WTC11 (cell line): ENCODE measurements at regions not wholly inside any gene's neighbourhood (a gene's known extent, or its start where the extent isn't known, plus 50 kb on each side); places are given as distances from the start of the nearest gene placed in this dataset.

Experiments used
- ATAC-seq: fragments of 200-7000 bp; cut with Tn5 transposase; 2 replicates; pipeline ENCODE4 v1.10.0; 2021; ENCODE audit warnings: mild to moderate bottlenecking, moderate library complexity
- CTCF ChIA-PET: fragments of 300-600 bp; sonication (Branson Sonifier 250); formaldehyde crosslinking; loops from one replicate; lab custom pipeline; 2021; ENCODE audit warnings: antibody characterized with exemption; lab: Charles Lee
- POLR2A ChIA-PET: fragments of 350-600 bp; sonication (Branson Sonifier 250); formaldehyde crosslinking; loops from one replicate; lab custom pipeline; 2021; ENCODE audit warnings: antibody characterized with exemption; lab: Charles Lee
- DNase-seq: peaks from one replicate; pipeline ENCODE4 v3.0.0; 2021; ENCODE audit warnings: low spot score
- H3K27ac Mint-ChIP-seq: 2 replicates; pipeline ENCODE4 v1.8.0; 2021; ENCODE audit warnings: mixed read lengths
- H3K27me3 Mint-ChIP-seq: 2 replicates; pipeline ENCODE4 v1.8.0; 2021; ENCODE audit warnings: low read depth, mild to moderate bottlenecking, moderate library complexity, mixed read lengths
- H3K36me3 Mint-ChIP-seq: 2 replicates; pipeline ENCODE4 v1.8.0; 2021; ENCODE audit warnings: mixed read lengths
- H3K4me1 Mint-ChIP-seq: 2 replicates; pipeline ENCODE4 v1.8.0; 2022; ENCODE audit warnings: mixed read lengths
- H3K4me3 Mint-ChIP-seq: 2 replicates; pipeline ENCODE4 v1.8.0; 2021; ENCODE audit warnings: mild to moderate bottlenecking, moderate library complexity, mixed read lengths
- H3K9me3 Mint-ChIP-seq: 2 replicates; pipeline ENCODE4 v1.8.0; 2021; ENCODE audit warnings: mixed read lengths
- ATF3 ChIP-seq: sonication (generic); formaldehyde crosslinking; conservative IDR thresholded peaks from 2 replicates; pipeline ENCODE4 v1.8.1; 2022; ENCODE audit warnings: mild to moderate bottlenecking, missing genetic modification reagents
- ATF6 ChIP-seq: sonication (generic); formaldehyde crosslinking; IDR thresholded peaks from 2 replicates; pipeline ENCODE4 v1.8.1; 2023; ENCODE audit warnings: mild to moderate bottlenecking, missing genetic modification reagents
- CREB1 ChIP-seq: sonication (generic); formaldehyde crosslinking; IDR thresholded peaks from 2 replicates; pipeline ENCODE4 v1.8.0; 2023; ENCODE audit warnings: mild to moderate bottlenecking, missing genetic modification reagents
- E2F5 ChIP-seq: sonication (generic); formaldehyde crosslinking; IDR thresholded peaks from 2 replicates; pipeline ENCODE4 v1.8.1; 2022; ENCODE audit warnings: mild to moderate bottlenecking, moderate library complexity, missing genetic modification reagents
- ERG ChIP-seq: fragments of 250-450 bp; sonication (Bioruptor Pico); IDR thresholded peaks from 2 replicates; pipeline ENCODE4 v1.8.0; 2021; ENCODE audit warnings: mild to moderate bottlenecking
- ETV6 ChIP-seq: sonication (generic); formaldehyde crosslinking; IDR thresholded peaks from 2 replicates; pipeline ENCODE4 v1.8.1; 2022; ENCODE audit warnings: mild to moderate bottlenecking, missing genetic modification reagents
- FOXP4 ChIP-seq: sonication (generic); formaldehyde crosslinking; IDR thresholded peaks from 2 replicates; pipeline ENCODE4 v1.8.0; 2022; ENCODE audit warnings: mild to moderate bottlenecking, missing genetic modification reagents
- IRF1 ChIP-seq: sonication (generic); formaldehyde crosslinking; IDR thresholded peaks from 2 replicates; pipeline ENCODE4 v1.8.0; 2023; ENCODE audit warnings: missing genetic modification reagents
- NFATC4 ChIP-seq: fragments of 250-450 bp; sonication (Bioruptor Pico); IDR thresholded peaks from 2 replicates; pipeline ENCODE4 v1.9.0; 2021; ENCODE audit warnings: mild to moderate bottlenecking
- PREB ChIP-seq: sonication (generic); formaldehyde crosslinking; IDR thresholded peaks from 2 replicates; pipeline ENCODE4 v1.8.1; 2022; ENCODE audit warnings: mild to moderate bottlenecking, missing genetic modification reagents, moderate library complexity, borderline replicate concordance
- SMAD3 ChIP-seq: sonication (generic); formaldehyde crosslinking; IDR thresholded peaks from 2 replicates; pipeline ENCODE4 v1.8.0; 2022; ENCODE audit warnings: missing genetic modification reagents, mild to moderate bottlenecking, borderline replicate concordance
- SMAD4 ChIP-seq: sonication (generic); formaldehyde crosslinking; IDR thresholded peaks from 2 replicates; pipeline ENCODE4 v1.8.0; 2022; ENCODE audit warnings: mild to moderate bottlenecking, missing genetic modification reagents
- STAT6 ChIP-seq: sonication (generic); formaldehyde crosslinking; conservative IDR thresholded peaks from 2 replicates; pipeline ENCODE4 v1.8.1; 2023; ENCODE audit warnings: mild to moderate bottlenecking, low read depth, missing genetic modification reagents, moderate library complexity
- TCF7 ChIP-seq: sonication (generic); formaldehyde crosslinking; IDR thresholded peaks from 2 replicates; pipeline ENCODE4 v1.8.0; 2022; ENCODE audit warnings: mild to moderate bottlenecking, low read depth, missing genetic modification reagents, moderate library complexity
- ZBTB21 ChIP-seq: sonication (generic); formaldehyde crosslinking; IDR thresholded peaks from 2 replicates; pipeline ENCODE4 v1.8.1; 2023; ENCODE audit warnings: mild to moderate bottlenecking, missing genetic modification reagents, borderline replicate concordance
- ZMAT4 ChIP-seq: fragments of 250-450 bp; sonication (Bioruptor Pico); IDR thresholded peaks from 2 replicates; pipeline ENCODE4 v1.9.0; 2021; ENCODE audit warnings: mild to moderate bottlenecking

GRCh38 chr2:137741784-137742362 lies 222.4 kb upstream of the HNMT start:
- H3K9me3 Mint-ChIP-seq: peaks cover 9% of the 10 kb centered on the region
- CTCF ChIA-PET: no interaction called here
- ATAC-seq (no peak), DNase-seq (no peak)
- H3K27me3 Mint-ChIP-seq: no peaks in the 10 kb centered on the region; the same call in 1 of the 2 replicates
- no peaks in the 10 kb centered on the region for H3K36me3 Mint-ChIP-seq
- POLR2A ChIA-PET: no interaction called here
- H3K4me3 Mint-ChIP-seq: no peak overlapping the region
- no peak overlapping the region for H3K27ac Mint-ChIP-seq
- peaks cover 46% of the 10 kb centered on the region for H3K4me1 Mint-ChIP-seq
- TF ChIP-seq E2F5 (CRISPR knock-in tag): no peak
- TF ChIP-seq ATF6 (CRISPR knock-in tag): no peak
- no peak for TF ChIP-seq PREB (CRISPR knock-in tag)
- no peak for TF ChIP-seq NFATC4 (CRISPR knock-in tag)
- TF ChIP-seq TCF7 (CRISPR knock-in tag): no peak
- no peak for TF ChIP-seq IRF1 (CRISPR knock-in tag)
- TF ChIP-seq ZBTB21 (CRISPR knock-in tag): no peak

GRCh38 chr2:137747509-137747908 lies 216.8 kb upstream of the HNMT start:
- Mint-ChIP-seq H3K27ac (no peak overlapping the region), H3K9me3 (peaks cover 4% of the 10 kb centered on the region), H3K36me3 (no peaks in the 10 kb centered on the region), H3K4me3 (no peak overlapping the region), H3K4me1 (peaks cover 50% of the 10 kb centered on the region), H3K27me3 (no peaks in the 10 kb centered on the region)
- POLR2A ChIA-PET: no interaction called here
- DNase-seq (no peak), ATAC-seq (no peak)
- no peak for TF ChIP-seq PREB (CRISPR knock-in tag)
- no peak for TF ChIP-seq ZMAT4 (CRISPR knock-in tag)
- TF ChIP-seq ERG (CRISPR knock-in tag): no peak
- no peak for TF ChIP-seq ZBTB21 (CRISPR knock-in tag)
- TF ChIP-seq E2F5 (CRISPR knock-in tag): no peak
- no peak for TF ChIP-seq ATF3 (CRISPR knock-in tag)
- CTCF ChIA-PET: no interaction called here

- DNase-seq: no peak
- Mint-ChIP-seq H3K4me3 (no peak overlapping the region), H3K36me3 (no peaks in the 10 kb centered on the region), H3K27ac (no peak overlapping the region), H3K4me1 (peaks cover 39% of the 10 kb centered on the region), H3K9me3 (peaks cover 14% of the 10 kb centered on the region), H3K27me3 (no peaks in the 10 kb centered on the region)
- CTCF ChIA-PET: interaction anchor here (0.5 kb wide), 1 partner anchor 236 kb away, joined by 3 read pairs; no protein-coding TSS in a partner anchor
- no peak for ATAC-seq
- POLR2A ChIA-PET: no interaction called here
- no peak for TF ChIP-seq ETV6
- no peak for TF ChIP-seq STAT6 (CRISPR knock-in tag)
- no peak for TF ChIP-seq CREB1
- TF ChIP-seq SMAD4 (CRISPR knock-in tag): no peak
- TF ChIP-seq SMAD3 (CRISPR knock-in tag): no peak
- no peak for TF ChIP-seq FOXP4 (CRISPR knock-in tag)
Measured at GRCh38 chr2:137748533-137748932, 215.7 kb upstream of the HNMT start.
